K562 (cell line): ENCODE measurements at regions not wholly inside any gene's neighbourhood (a gene's known extent, or its start where the extent isn't known, plus 50 kb on each side); places are given as distances from the start of the nearest gene placed in this dataset.

Experiments used
- ELF2 ChIP-seq: fragments of 250-450 bp; sonication (Bioruptor Pico); IDR thresholded peaks from 2 replicates; pipeline ENCODE4 v1.5.0; 2021; ENCODE audit warnings: mild to moderate bottlenecking
- FOS ChIP-seq: IDR thresholded peaks from 3 replicates; pipeline ENCODE4 v1.6.1; 2011; ENCODE audit not compliant: insufficient read length; ENCODE audit errors: extremely low read depth
- FOXK2 ChIP-seq, 2 experiments: fragments of 450-650 bp; IDR thresholded peaks in 1 of 2; conservative IDR thresholded peaks in 1 of 2; 2 replicates each; pipeline ENCODE4 v1.6.1; 2016; ENCODE audit warnings: low read depth in 2 of 2, mild to moderate bottlenecking in 1 of 2
- KDM2B ChIP-seq: fragments of 250-450 bp; sonication (Bioruptor Pico); IDR thresholded peaks from 2 replicates; pipeline ENCODE4 v1.8.0; 2021; ENCODE audit warnings: mild to moderate bottlenecking, moderate library complexity
- NR1H2 ChIP-seq: sonication (generic); formaldehyde crosslinking; IDR thresholded peaks from 2 replicates; pipeline ENCODE4 v1.4.0; 2020; ENCODE audit warnings: mild to moderate bottlenecking, missing genetic modification reagents
- TAF9B ChIP-seq: fragments of 450-650 bp; IDR thresholded peaks from 2 replicates; pipeline ENCODE4 v1.6.1; 2018; ENCODE audit warnings: mild to moderate bottlenecking; ENCODE audit not compliant: partially characterized antibody
- ZNF175 ChIP-seq: fragments of 200-800 bp; sonication (Bioruptor generic); IDR thresholded peaks from 2 replicates; pipeline ENCODE4 v1.6.1; 2016; ENCODE audit warnings: low read depth, mild to moderate bottlenecking, missing genetic modification characterization, missing compliant biosample characterization
- TF ChIP-seq, protein P1 (sequence below): IDR thresholded peaks from 3 replicates; pipeline ENCODE4 v1.6.1; 2011; ENCODE audit warnings: borderline replicate concordance, mild to moderate bottlenecking, moderate library complexity; ENCODE audit not compliant: insufficient read length; ENCODE audit errors: extremely low read depth
- TF ChIP-seq, protein P2 (sequence below): IDR thresholded peaks from 2 replicates; pipeline ENCODE4 v1.6.1; 2014; ENCODE audit warnings: antibody characterized with exemption
- TF ChIP-seq, protein P3 (sequence below): fragments of 250-450 bp; sonication (Bioruptor Pico); IDR thresholded peaks from 2 replicates; pipeline ENCODE4 v1.8.0; 2022; ENCODE audit warnings: inconsistent platforms, mild to moderate bottlenecking, moderate library complexity, borderline replicate concordance

DNA sequence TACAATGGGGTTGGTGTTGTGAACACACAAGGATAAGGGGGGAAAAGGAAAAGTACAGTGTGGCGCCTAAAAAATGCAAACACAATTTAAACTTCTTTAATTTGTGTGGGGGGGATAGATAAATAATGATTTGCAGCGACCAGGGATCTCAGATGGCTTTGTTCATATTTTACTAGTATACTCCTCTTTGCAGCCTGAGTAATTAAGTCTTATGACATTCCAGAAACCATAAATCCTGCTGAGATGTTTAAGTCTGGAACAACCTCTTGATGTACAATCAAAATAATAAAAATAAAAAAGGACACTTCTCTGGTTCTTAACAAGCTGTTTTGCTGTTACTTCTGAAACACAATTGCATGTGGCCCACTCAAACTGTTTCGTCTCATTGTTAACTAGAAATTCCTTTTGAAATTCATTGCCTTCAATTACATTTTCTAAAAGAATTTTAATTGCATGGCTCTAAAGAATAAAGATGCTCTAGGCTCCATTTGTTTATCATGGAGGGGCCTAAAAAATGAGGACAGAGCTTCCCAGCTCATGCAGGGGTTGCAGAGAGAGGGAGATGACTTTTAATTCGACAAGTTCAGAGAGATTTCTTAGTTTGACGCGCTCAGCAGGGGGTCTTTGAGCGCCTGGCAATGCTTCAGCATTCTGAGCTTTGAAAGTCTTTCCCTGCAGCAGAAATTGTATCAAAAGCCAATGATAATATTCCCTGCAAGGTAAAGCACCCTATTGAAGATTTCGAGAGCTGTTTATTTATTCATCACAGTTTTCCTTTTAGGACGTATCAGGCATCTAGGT, 892.4 kb upstream of the TENM3 start (continued):
- TF ChIP-seq, protein P1, sequence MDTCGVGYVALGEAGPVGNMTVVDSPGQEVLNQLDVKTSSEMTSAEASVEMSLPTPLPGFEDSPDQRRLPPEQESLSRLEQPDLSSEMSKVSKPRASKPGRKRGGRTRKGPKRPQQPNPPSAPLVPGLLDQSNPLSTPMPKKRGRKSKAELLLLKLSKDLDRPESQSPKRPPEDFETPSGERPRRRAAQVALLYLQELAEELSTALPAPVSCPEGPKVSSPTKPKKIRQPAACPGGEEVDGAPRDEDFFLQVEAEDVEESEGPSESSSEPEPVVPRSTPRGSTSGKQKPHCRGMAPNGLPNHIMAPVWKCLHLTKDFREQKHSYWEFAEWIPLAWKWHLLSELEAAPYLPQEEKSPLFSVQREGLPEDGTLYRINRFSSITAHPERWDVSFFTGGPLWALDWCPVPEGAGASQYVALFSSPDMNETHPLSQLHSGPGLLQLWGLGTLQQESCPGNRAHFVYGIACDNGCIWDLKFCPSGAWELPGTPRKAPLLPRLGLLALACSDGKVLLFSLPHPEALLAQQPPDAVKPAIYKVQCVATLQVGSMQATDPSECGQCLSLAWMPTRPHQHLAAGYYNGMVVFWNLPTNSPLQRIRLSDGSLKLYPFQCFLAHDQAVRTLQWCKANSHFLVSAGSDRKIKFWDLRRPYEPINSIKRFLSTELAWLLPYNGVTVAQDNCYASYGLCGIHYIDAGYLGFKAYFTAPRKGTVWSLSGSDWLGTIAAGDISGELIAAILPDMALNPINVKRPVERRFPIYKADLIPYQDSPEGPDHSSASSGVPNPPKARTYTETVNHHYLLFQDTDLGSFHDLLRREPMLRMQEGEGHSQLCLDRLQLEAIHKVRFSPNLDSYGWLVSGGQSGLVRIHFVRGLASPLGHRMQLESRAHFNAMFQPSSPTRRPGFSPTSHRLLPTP: no peak
- TF ChIP-seq TAF9B (no peak), FOXK2 (conservative IDR thresholded peaks at IDR 0.05 in 1 of 2, IDR thresholded peaks at IDR 0.05 in 1 of 2; ENCODE audit: low read depth in 2 of 2) (no peak), NR1H2 (CRISPR knock-in tag) (no peak), KDM2B (no peak), ZNF175 (CRISPR knock-in tag) (no peak), ELF2 (CRISPR knock-in tag) (no peak), FOS (no peak)
- TF ChIP-seq, protein P2, sequence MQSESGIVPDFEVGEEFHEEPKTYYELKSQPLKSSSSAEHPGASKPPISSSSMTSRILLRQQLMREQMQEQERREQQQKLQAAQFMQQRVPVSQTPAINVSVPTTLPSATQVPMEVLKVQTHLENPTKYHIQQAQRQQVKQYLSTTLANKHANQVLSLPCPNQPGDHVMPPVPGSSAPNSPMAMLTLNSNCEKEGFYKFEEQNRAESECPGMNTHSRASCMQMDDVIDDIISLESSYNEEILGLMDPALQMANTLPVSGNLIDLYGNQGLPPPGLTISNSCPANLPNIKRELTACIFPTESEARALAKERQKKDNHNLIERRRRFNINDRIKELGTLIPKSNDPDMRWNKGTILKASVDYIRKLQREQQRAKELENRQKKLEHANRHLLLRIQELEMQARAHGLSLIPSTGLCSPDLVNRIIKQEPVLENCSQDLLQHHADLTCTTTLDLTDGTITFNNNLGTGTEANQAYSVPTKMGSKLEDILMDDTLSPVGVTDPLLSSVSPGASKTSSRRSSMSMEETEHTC: no peak
- TF ChIP-seq, protein P3, sequence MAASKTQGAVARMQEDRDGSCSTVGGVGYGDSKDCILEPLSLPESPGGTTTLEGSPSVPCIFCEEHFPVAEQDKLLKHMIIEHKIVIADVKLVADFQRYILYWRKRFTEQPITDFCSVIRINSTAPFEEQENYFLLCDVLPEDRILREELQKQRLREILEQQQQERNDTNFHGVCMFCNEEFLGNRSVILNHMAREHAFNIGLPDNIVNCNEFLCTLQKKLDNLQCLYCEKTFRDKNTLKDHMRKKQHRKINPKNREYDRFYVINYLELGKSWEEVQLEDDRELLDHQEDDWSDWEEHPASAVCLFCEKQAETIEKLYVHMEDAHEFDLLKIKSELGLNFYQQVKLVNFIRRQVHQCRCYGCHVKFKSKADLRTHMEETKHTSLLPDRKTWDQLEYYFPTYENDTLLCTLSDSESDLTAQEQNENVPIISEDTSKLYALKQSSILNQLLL: no peak
